BLaER1 (cell line): ENCODE measurements at regions not wholly inside any gene's neighbourhood (a gene's known extent, or its start where the extent isn't known, plus 50 kb on each side); places are given as distances from the start of the nearest gene placed in this dataset.

Source experiments
- H3K27ac ChIP-seq: shearing (Covaris generic); formaldehyde crosslinking; 2 replicates; pipeline ENCODE4 v1.8.1; 2022
- H3K27me3 ChIP-seq: shearing (Covaris generic); formaldehyde crosslinking; 2 replicates; pipeline ENCODE4 v1.8.1; 2022
- H3K36me3 ChIP-seq: shearing (Covaris generic); formaldehyde crosslinking; 2 replicates; pipeline ENCODE4 v1.8.1; 2022
- H3K4me1 ChIP-seq: shearing (Covaris generic); formaldehyde crosslinking; 2 replicates; pipeline ENCODE4 v1.8.1; 2022
- H3K4me2 ChIP-seq: shearing (Covaris generic); formaldehyde crosslinking; 2 replicates; pipeline ENCODE4 v1.8.1; 2022
- H3K4me3 ChIP-seq: shearing (Covaris generic); formaldehyde crosslinking; 2 replicates; pipeline ENCODE4 v1.8.1; 2022
- H3K9ac ChIP-seq: shearing (Covaris generic); formaldehyde crosslinking; 2 replicates; pipeline ENCODE4 v1.8.1; 2022
- H3K9me3 ChIP-seq: shearing (Covaris generic); formaldehyde crosslinking; 2 replicates; pipeline ENCODE4 v1.8.1; 2022
- H4K20me1 ChIP-seq: shearing (Covaris generic); formaldehyde crosslinking; 2 replicates; pipeline ENCODE4 v1.8.1; 2022
- Cebpa-rat ChIP-seq: shearing (Covaris generic); IDR thresholded peaks from 2 replicates; pipeline ENCODE4 v1.8.1; 2022

DNA sequence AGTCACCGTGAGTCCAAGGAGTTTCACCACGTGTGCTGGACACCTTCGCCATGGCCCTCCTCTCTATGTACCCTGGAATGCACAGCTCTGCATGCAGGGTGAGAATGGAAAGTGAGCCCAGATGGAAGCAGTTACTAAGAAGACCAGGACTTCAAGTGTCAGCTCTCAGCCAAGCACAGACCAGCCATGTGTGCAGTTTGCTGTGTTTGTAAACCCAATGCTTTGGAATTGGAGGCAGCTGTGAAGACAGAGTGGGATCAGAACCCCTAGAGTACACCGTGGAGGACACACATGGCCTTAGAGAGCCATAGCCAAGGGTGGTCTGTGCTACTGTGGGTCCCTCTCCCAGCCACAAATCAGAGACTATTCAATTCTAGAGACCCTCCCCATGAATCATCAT, 655.5 kb upstream of the ID2 start:
- Histone ChIP-seq H3K27me3 (no peaks in the 10 kb centered on the region), H3K9ac (no peak overlapping the region), H3K4me1 (peaks cover 17% of the 10 kb centered on the region), H3K36me3 (no peaks in the 10 kb centered on the region), H4K20me1 (no peaks in the 10 kb centered on the region), H3K27ac (no peak overlapping the region), H3K9me3 (no peaks in the 10 kb centered on the region; the same call in 1 of the 2 replicates), H3K4me2 (no peak overlapping the region), H3K4me3 (no peak overlapping the region)
- TF ChIP-seq Cebpa-rat, result no peak

DNA sequence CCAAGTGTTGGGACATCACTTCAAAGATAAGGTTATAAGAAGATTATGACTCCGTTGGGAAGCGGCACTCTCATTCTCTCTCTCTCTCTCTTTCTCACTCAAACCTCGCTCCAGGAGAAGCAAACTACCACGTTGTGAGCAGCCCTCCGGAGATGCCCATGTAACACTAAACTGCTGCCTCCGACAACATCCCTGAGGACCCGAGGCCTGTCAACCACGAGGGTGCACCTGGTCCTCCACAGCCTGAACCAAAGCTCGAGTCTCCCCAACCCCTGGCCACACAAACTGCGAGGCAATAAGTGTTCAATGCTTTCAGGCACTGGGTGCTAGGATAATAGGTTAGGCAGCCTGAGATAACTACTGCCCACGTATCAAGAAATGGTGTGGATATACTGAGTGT, 654.5 kb upstream of the ID2 start:
- H3K4me2 ChIP-seq, result no peak overlapping the region
- H3K9ac ChIP-seq, result no peak overlapping the region
- no peaks in the 10 kb centered on the region for H3K27me3 ChIP-seq
- no peaks in the 10 kb centered on the region; the same call in 1 of the 2 replicates for H3K9me3 ChIP-seq
- TF ChIP-seq Cebpa-rat, result no peak
- peaks cover 17% of the 10 kb centered on the region for H3K4me1 ChIP-seq
- H4K20me1 ChIP-seq, result no peaks in the 10 kb centered on the region
- no peak overlapping the region for H3K4me3 ChIP-seq
- H3K36me3 ChIP-seq, result no peaks in the 10 kb centered on the region
- no peak overlapping the region for H3K27ac ChIP-seq

DNA sequence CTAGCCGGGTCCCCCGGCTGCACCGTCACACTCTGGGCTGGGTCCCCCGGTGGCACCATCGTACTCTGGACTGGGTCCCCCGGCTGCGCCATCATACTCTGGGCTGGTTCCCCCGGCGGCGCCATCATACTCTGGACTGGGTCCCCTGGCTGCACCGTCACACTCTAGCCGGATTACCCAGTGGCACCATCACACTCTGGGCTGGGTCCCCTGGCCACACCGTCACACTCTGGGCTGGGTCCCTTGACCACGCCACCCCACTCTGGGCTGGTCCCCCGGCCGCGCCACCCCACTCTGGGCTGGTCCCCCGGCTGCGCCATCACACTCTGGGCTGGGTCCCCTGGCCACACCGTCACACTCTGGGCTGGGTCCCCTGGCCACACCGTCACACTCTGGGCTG, 653.8 kb upstream of the ID2 start:
- no peaks in the 10 kb centered on the region for H3K9me3 ChIP-seq
- no peak overlapping the region for H3K4me2 ChIP-seq
- no peak overlapping the region for H3K27ac ChIP-seq
- peaks cover 11% of the 10 kb centered on the region for H3K4me1 ChIP-seq
- TF ChIP-seq Cebpa-rat, result no peak
- no peaks in the 10 kb centered on the region for H3K36me3 ChIP-seq
- H4K20me1 ChIP-seq, result no peaks in the 10 kb centered on the region
- H3K4me3 ChIP-seq, result no peak overlapping the region
- H3K9ac ChIP-seq, result no peak overlapping the region
- no peaks in the 10 kb centered on the region for H3K27me3 ChIP-seq

DNA sequence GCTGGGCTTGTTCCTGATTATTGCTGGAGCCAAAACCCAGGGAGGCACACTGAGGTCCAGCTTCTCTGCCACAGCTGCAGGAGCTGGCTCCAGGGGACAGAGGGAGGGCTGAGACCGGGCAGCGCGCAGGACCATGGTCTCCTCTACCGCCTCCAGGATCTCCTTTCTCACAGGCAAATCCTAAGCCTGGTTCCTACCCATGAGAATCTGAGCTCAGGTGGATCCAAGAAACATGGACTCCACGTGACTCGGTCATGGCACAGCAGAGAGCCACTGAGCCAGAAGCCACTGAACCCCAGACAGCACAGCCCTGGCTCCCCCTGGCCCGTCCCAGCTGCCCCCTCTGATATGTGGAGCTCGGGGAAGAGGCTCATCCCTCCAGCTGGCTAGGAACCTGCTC, 653.4 kb upstream of the ID2 start:
- Histone ChIP-seq H3K4me3 (no peak overlapping the region), H3K36me3 (no peaks in the 10 kb centered on the region), H3K4me2 (no peak overlapping the region), H3K27ac (no peak overlapping the region), H3K27me3 (no peaks in the 10 kb centered on the region), H4K20me1 (no peaks in the 10 kb centered on the region), H3K9me3 (no peaks in the 10 kb centered on the region), H3K9ac (no peak overlapping the region), H3K4me1 (peaks cover 7% of the 10 kb centered on the region)
- TF ChIP-seq Cebpa-rat, result no peak

DNA sequence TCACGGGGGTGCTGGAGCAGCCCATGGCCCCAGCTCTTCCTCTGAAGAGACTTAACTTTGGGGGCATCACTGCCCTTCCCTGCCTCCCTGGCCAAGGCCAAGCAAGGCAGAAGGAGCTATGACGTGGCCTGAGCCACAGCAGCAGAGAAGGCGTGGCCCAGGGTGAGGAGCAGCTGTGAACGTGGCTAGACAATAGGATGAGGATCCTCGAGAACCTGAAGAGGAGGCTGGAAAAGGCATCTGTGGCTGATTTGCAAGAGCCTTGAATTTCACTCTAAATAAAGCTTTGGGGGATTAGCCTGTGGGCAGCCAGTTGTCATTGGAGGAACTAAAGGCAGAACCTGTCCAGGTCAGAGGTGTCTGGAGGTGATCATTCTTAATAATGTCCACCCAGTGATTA, 652.9 kb upstream of the ID2 start:
- H3K27ac ChIP-seq, result no peak overlapping the region
- no peak overlapping the region for H3K4me2 ChIP-seq
- peaks cover 2% of the 10 kb centered on the region for H3K4me1 ChIP-seq
- no peaks in the 10 kb centered on the region for H3K36me3 ChIP-seq
- no peaks in the 10 kb centered on the region for H3K27me3 ChIP-seq
- no peak overlapping the region for H3K9ac ChIP-seq
- no peaks in the 10 kb centered on the region for H4K20me1 ChIP-seq
- TF ChIP-seq Cebpa-rat, result no peak
- H3K4me3 ChIP-seq, result no peak overlapping the region
- no peaks in the 10 kb centered on the region for H3K9me3 ChIP-seq

DNA sequence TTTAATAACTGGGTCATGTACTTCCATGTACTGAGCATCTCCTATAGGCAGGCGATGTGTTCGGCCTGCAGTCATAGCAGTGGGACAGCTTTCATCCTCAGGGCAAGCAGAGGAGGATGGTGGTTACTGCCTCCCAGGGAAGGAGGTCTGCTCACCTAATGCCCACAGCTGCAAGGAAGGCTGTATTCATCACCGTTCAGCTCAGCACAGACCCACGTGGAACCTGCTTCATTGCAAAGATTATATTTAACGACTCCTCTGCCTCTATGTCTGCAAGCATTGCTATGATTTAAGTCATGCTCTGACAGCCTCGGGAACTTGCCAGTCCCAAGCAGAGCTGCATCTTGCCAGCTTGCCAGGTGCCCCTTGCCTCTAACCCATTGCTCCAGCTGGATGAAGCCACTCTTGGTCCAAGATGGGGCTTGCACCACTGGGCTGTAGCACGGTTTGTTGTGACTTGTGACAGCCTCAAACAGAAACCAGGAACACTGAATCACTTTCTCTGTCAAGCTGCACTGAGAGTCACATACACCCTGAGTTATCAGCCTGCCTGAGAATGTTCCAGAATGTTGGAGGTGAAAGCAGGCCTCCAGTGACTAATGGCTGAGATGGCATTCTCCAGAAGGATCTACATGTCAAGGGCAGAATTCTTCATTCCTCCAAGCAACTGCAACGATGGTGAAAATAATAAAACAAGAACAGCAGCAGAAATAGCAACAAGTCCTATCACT, 651.1 kb upstream of the ID2 start:
- Histone ChIP-seq H3K27ac (no peak overlapping the region), H3K27me3 (no peaks in the 10 kb centered on the region), H3K9me3 (no peaks in the 10 kb centered on the region), H3K4me2 (no peak overlapping the region), H3K36me3 (no peaks in the 10 kb centered on the region), H3K4me1 (no peaks in the 10 kb centered on the region), H3K9ac (no peak overlapping the region), H3K4me3 (no peak overlapping the region), H4K20me1 (no peaks in the 10 kb centered on the region)
- TF ChIP-seq Cebpa-rat, result no peak

DNA sequence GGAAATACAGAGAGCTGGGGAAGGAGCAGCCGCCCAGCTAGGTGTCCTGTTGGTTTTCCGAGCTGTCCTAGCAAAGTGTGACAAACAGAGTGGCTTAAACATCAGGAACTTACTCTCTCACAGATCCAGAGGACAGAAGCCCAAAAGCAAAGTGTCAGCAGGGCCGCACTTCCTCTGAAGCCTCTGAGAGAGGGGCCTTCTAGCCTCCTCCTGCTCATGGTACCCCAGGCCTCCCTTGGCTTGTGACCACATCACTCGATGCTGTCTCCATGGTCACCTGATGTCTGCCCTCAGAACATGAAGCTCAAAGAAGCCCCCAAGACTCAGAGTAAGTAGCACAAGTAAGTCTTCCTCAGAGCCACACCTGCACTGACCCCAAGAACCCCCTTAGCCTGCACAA, 650.5 kb upstream of the ID2 start:
- Histone ChIP-seq H4K20me1 (no peaks in the 10 kb centered on the region), H3K9me3 (no peaks in the 10 kb centered on the region), H3K36me3 (no peaks in the 10 kb centered on the region), H3K4me1 (no peaks in the 10 kb centered on the region), H3K4me2 (no peak overlapping the region), H3K27me3 (no peaks in the 10 kb centered on the region), H3K9ac (no peak overlapping the region), H3K4me3 (no peak overlapping the region), H3K27ac (no peak overlapping the region)
- TF ChIP-seq Cebpa-rat, result no peak

DNA sequence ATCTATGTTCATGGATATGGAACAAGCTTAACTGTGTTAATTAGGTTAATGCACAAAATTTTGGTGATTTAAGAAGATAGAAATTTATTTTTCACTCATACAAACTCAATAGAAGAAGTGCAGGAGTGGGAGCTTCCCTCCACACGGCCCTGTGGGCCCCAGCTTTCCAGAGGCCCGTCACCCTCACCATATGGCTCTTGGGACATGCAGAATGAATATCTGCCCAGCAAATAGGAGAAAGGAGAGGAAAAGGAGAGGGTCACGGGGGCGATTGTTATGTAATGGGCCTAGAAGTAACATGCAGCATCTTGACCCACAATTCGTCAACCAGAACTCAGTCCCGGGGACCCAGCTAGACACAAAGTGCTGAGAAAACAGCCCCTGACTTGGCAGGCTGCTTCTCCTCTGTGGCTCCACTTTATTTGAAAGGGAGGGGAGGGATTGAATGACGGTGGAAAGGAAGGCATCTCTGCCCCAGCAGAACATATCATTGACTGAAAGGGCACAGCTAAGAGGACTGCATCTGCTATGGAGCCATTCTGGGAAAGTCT, 648.2 kb upstream of the ID2 start:
- no peak overlapping the region for H3K4me2 ChIP-seq
- H3K27me3 ChIP-seq, result no peaks in the 10 kb centered on the region
- H3K9ac ChIP-seq, result no peak overlapping the region
- H3K4me3 ChIP-seq, result no peak overlapping the region
- H3K27ac ChIP-seq, result no peak overlapping the region
- no peaks in the 10 kb centered on the region for H4K20me1 ChIP-seq
- TF ChIP-seq Cebpa-rat, result no peak
- no peaks in the 10 kb centered on the region for H3K36me3 ChIP-seq
- 0 out of 2 replicates have a peak, but pooled peaks cover 5% of the 10 kb centered on the region for H3K4me1 ChIP-seq
- H3K9me3 ChIP-seq, result no peaks in the 10 kb centered on the region

DNA sequence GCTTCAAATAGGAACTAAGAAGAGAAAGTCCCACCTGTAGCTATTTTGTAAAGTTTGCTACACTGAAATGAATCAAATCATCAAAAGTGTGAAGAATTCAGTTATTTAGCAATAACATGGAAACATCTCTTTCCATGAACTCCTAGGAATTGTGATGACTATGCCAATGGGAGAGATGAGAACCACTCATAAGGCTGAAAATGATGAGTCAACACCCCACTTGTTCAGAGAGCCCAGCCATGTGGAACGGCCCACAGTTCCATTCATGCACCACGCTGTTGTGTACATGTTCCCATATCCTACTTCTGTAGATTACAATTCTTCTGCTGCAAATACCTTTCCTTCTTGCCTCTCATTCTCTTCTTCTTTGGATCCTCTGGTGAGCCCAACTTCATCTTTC, 645.5 kb upstream of the ID2 start:
- Histone ChIP-seq H3K4me1 (0 out of 2 replicates have a peak, but pooled peaks cover 5% of the 10 kb centered on the region), H3K9me3 (no peaks in the 10 kb centered on the region)

DNA sequence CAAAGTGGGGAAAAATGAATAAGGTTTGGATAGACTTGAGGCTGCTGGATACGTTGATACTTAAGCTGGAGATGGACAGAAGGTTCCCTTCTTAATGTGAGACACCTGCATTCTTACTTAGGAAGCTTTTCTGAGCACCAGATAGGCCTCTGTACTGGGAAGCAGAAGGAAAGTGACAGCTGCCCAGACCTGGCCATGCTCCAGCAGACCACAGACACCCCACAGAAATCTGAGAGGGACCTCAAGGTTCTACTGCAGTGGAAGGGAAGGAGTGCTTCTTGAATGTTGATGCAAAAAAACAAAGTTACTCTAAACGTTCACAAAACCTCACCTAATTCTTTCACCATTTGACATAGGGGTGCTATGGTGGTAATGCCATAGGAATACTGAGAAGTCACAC, 642.1 kb upstream of the ID2 start:
- Histone ChIP-seq H4K20me1 (no peaks in the 10 kb centered on the region), H3K36me3 (no peaks in the 10 kb centered on the region), H3K4me2 (no peak overlapping the region), H3K9me3 (peaks cover 16% of the 10 kb centered on the region; the same call in 1 of the 2 replicates), H3K27ac (no peak overlapping the region), H3K4me1 (0 out of 2 replicates have a peak, but pooled peaks cover 5% of the 10 kb centered on the region), H3K4me3 (no peak overlapping the region), H3K27me3 (no peaks in the 10 kb centered on the region), H3K9ac (no peak overlapping the region)
- TF ChIP-seq Cebpa-rat, result no peak

More for the DNA sequence above, 645.5 kb upstream of the ID2 start:
- H3K27me3 ChIP-seq, result no peaks in the 10 kb centered on the region
- H3K4me3 ChIP-seq, result no peak overlapping the region
- no peak overlapping the region for H3K27ac ChIP-seq
- no peak overlapping the region for H3K9ac ChIP-seq
- no peaks in the 10 kb centered on the region for H3K36me3 ChIP-seq
- no peak for TF ChIP-seq Cebpa-rat
- no peaks in the 10 kb centered on the region for H4K20me1 ChIP-seq
- no peak overlapping the region for H3K4me2 ChIP-seq
